WTC11 (cell line): ENCODE measurements at regions not wholly inside any gene's neighbourhood (a gene's known extent, or its start where the extent isn't known, plus 50 kb on each side); places are given as distances from the start of the nearest gene placed in this dataset.

Experiments
- CREB1 ChIP-seq: sonication (generic); formaldehyde crosslinking; IDR thresholded peaks from 2 replicates; pipeline ENCODE4 v1.8.0; 2023; ENCODE audit warnings: mild to moderate bottlenecking, missing genetic modification reagents
- CTCF ChIP-seq: fragments of 200-600 bp; IDR thresholded peaks from 2 replicates; pipeline ENCODE4 v1.8.0; 2022; ENCODE audit warnings: antibody characterized with exemption
- ETV6 ChIP-seq: sonication (generic); formaldehyde crosslinking; IDR thresholded peaks from 2 replicates; pipeline ENCODE4 v1.8.1; 2022; ENCODE audit warnings: mild to moderate bottlenecking, missing genetic modification reagents
- FOXJ3 ChIP-seq: sonication (generic); formaldehyde crosslinking; IDR thresholded peaks from 2 replicates; pipeline ENCODE4 v1.9.0; 2021; ENCODE audit warnings: missing genetic modification reagents, mild to moderate bottlenecking, borderline replicate concordance
- GABPB1 ChIP-seq: sonication (generic); formaldehyde crosslinking; IDR thresholded peaks from 2 replicates; pipeline ENCODE4 v1.8.1; 2023; ENCODE audit warnings: mild to moderate bottlenecking, missing genetic modification reagents
- HMGA2 ChIP-seq: fragments of 250-450 bp; sonication (Bioruptor Pico); IDR thresholded peaks from 2 replicates; pipeline ENCODE4 v1.4.0; 2021; ENCODE audit warnings: mild to moderate bottlenecking, moderate library complexity
- IRF2 ChIP-seq: sonication (generic); formaldehyde crosslinking; IDR thresholded peaks from 2 replicates; pipeline ENCODE4 v1.8.0; 2022; ENCODE audit warnings: low read depth, missing genetic modification reagents, borderline replicate concordance
- NR1H2 ChIP-seq: sonication (generic); formaldehyde crosslinking; IDR thresholded peaks from 2 replicates; pipeline ENCODE4 v1.9.0; 2021; ENCODE audit warnings: mild to moderate bottlenecking, moderate library complexity, missing genetic modification reagents
- RORB ChIP-seq: fragments of 250-450 bp; sonication (Bioruptor Pico); IDR thresholded peaks from 2 replicates; pipeline ENCODE4 v1.9.0; 2021; ENCODE audit warnings: mild to moderate bottlenecking
- TEAD4 ChIP-seq: sonication (generic); formaldehyde crosslinking; IDR thresholded peaks from 2 replicates; pipeline ENCODE4 v1.8.0; 2022; ENCODE audit warnings: mild to moderate bottlenecking, missing genetic modification reagents
- ZNF121 ChIP-seq: sonication (generic); formaldehyde crosslinking; IDR thresholded peaks from 2 replicates; pipeline ENCODE4 v1.8.0; 2023; ENCODE audit warnings: missing genetic modification reagents
- TF ChIP-seq, protein P1 (sequence below): sonication (generic); formaldehyde crosslinking; IDR thresholded peaks from 2 replicates; pipeline ENCODE4 v1.8.1; 2023; ENCODE audit warnings: mild to moderate bottlenecking, missing genetic modification reagents, moderate library complexity
- TF ChIP-seq, protein P2 (sequence below): sonication (generic); formaldehyde crosslinking; IDR thresholded peaks from 2 replicates; pipeline ENCODE4 v1.8.1; 2022; ENCODE audit warnings: low read depth, mild to moderate bottlenecking, moderate library complexity, missing genetic modification reagents, borderline replicate concordance

GRCh38 chr21:15421441-15421881 is 308.3 kb upstream of the USP25 start:
- TF ChIP-seq CTCF (no peak), IRF2 (no peak), ETV6 (CRISPR knock-in tag) (no peak), TEAD4 (CRISPR knock-in tag) (no peak), ZNF121 (CRISPR knock-in tag) (no peak), FOXJ3 (CRISPR knock-in tag) (no peak), NR1H2 (no peak), HMGA2 (no peak), CREB1 (CRISPR knock-in tag) (no peak), RORB (CRISPR knock-in tag) (no peak), GABPB1 (CRISPR knock-in tag) (no peak)
- TF ChIP-seq, protein P1, sequence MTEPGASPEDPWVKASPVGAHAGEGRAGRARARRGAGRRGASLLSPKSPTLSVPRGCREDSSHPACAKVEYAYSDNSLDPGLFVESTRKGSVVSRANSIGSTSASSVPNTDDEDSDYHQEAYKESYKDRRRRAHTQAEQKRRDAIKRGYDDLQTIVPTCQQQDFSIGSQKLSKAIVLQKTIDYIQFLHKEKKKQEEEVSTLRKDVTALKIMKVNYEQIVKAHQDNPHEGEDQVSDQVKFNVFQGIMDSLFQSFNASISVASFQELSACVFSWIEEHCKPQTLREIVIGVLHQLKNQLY (CRISPR knock-in tag): no peak
- TF ChIP-seq, protein P2, sequence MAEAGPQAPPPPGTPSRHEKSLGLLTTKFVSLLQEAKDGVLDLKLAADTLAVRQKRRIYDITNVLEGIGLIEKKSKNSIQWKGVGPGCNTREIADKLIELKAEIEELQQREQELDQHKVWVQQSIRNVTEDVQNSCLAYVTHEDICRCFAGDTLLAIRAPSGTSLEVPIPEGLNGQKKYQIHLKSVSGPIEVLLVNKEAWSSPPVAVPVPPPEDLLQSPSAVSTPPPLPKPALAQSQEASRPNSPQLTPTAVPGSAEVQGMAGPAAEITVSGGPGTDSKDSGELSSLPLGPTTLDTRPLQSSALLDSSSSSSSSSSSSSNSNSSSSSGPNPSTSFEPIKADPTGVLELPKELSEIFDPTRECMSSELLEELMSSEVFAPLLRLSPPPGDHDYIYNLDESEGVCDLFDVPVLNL: no peak
